A673 (cell line): ENCODE measurements at regions not wholly inside any gene's neighbourhood (a gene's known extent, or its start where the extent isn't known, plus 50 kb on each side); places are given as distances from the start of the nearest gene placed in this dataset.

ENCODE experiments used
- CTCF ChIP-seq: fragments of 300-800, 200-600 bp; sonication (generic); conservative IDR thresholded peaks from 2 replicates; pipeline ENCODE4 v1.5.1; 2017; ENCODE audit warnings: low read depth, mild to moderate bottlenecking, antibody characterized with exemption, low read length, moderate library complexity, mixed read lengths
- EZH2 ChIP-seq: fragments of 200-600 bp; sonication (generic); IDR thresholded peaks from 2 replicates; pipeline ENCODE4 v1.6.1; 2017; ENCODE audit warnings: borderline replicate concordance, low read depth, mild to moderate bottlenecking, mixed read lengths, antibody characterized with exemption, low read length; ENCODE audit not compliant: poor library complexity, severe bottlenecking

DNA sequence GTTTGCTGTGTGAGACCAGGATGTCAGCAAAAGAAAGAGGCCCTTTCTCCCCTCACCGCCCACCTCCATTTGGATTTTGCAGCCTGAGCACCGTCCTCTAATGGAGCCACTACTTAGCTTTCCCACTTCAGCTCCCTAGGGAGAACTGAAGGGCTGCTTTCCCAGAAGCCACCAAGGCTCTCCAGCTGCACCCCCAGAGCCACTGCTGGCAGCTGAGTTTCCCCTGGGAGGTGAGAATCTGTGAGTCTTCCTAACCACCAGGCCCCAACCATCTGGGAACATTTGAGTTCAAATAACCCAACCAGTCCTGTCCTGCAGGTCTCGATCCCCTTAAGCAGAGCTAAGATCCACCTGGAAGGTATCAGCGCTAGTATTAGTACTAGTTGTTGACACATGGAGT lies 173.1 kb upstream of the USP9X start:
- TF ChIP-seq CTCF (no peak), EZH2 (no peak)
